ENCODE measurements at regions not wholly inside any gene's neighbourhood (a gene's known extent, or its start where the extent isn't known, plus 50 kb on each side); places are given as distances from the start of the nearest gene placed in this dataset.

DNA sequence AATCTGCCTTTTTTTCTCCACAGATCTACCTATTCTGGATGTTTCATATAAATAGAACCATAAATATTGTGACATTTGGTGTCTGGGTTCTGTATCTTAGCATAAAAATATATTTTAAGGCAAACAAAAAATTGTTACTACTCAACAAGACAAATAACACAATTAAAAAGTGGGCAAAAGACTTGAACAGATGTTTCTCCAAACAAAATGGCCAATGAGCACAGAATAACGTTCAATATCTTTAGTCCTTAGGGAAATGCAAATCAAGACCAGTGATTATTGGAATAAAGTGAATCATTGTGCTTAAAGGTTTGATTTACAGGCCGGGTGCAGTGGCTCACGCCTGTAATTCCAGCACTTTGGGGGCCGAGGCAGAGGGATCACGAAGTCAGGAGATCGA is 1331.3 kb downstream of the AACS start:
- Mint-ChIP-seq H3K27me3 (ENCODE audit: insufficient read depth, low read depth) (peaks cover 3% of the 10 kb centered on the region), H3K4me3 (no peak overlapping the region), H3K36me3 (no peaks in the 10 kb centered on the region), H3K4me1 (no peaks in the 10 kb centered on the region), H3K27ac (no peak overlapping the region), H3K9me3 (peaks cover 14% of the 10 kb centered on the region)
- Histone ChIP-seq H3F3A (ENCODE audit: low read depth) (no peaks in the 10 kb centered on the region), H3K4me1 (no peaks in the 10 kb centered on the region), H3K27ac (no peak overlapping the region), H3K4me3 (no peak overlapping the region), H3K27me3 (no peaks in the 10 kb centered on the region), H2AFZ (replicated peaks) (no peak overlapping the region), H3K9me3 (ENCODE audit: low read depth) (no peaks in the 10 kb centered on the region), H3K4me2 (no peak overlapping the region), H3K79me2 (ENCODE audit: low read depth) (no peaks in the 10 kb centered on the region), H3K9ac (no peak overlapping the region), H4K20me1 (ENCODE audit: low read depth) (no peaks in the 10 kb centered on the region), H3K36me3 (no peaks in the 10 kb centered on the region)
- TF ChIP-seq, protein P1, sequence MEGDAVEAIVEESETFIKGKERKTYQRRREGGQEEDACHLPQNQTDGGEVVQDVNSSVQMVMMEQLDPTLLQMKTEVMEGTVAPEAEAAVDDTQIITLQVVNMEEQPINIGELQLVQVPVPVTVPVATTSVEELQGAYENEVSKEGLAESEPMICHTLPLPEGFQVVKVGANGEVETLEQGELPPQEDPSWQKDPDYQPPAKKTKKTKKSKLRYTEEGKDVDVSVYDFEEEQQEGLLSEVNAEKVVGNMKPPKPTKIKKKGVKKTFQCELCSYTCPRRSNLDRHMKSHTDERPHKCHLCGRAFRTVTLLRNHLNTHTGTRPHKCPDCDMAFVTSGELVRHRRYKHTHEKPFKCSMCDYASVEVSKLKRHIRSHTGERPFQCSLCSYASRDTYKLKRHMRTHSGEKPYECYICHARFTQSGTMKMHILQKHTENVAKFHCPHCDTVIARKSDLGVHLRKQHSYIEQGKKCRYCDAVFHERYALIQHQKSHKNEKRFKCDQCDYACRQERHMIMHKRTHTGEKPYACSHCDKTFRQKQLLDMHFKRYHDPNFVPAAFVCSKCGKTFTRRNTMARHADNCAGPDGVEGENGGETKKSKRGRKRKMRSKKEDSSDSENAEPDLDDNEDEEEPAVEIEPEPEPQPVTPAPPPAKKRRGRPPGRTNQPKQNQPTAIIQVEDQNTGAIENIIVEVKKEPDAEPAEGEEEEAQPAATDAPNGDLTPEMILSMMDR (IDR thresholded peaks at IDR 0.05) = no peak
- no peak for TF ChIP-seq EZH2phosphoT487 (IDR thresholded peaks at IDR 0.05)
- TF ChIP-seq EZH2 (IDR thresholded peaks at IDR 0.05) = no peak
- DNase-seq (ENCODE audit: low spot score) = no peak

DNA sequence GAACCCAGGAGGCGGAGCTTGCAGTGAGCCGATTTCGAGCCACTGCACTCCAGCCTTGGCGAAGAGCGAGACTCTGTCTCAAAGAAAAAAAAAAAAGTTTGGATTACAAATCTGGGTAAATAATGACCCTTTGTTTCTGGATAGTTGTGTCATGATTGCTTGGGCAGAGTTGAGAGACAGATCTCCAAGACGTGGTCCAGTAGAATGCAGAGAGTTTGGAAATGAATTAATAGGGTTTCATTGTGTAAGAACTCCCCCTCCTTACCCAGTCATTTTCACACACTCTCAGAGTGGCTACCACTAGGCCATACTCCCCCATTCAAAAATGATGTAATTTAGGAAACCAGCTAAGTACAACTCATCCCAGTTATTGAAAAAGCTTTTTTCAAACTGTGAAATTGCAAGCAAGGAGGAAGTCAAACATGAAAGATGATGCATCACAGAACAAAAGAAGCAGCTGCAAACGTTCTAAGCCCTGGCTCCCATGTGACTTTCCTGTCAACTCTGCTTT is 1331.9 kb downstream of the AACS start:
- no peak overlapping the region for H2AFZ ChIP-seq (replicated peaks)
- H3K9ac ChIP-seq = no peak overlapping the region
- no peak overlapping the region for H3K4me3 ChIP-seq
- H3K79me2 ChIP-seq (ENCODE audit: low read depth) = no peaks in the 10 kb centered on the region
- H3K36me3 ChIP-seq = no peaks in the 10 kb centered on the region
- H3F3A ChIP-seq (ENCODE audit: low read depth) = no peaks in the 10 kb centered on the region
- Mint-ChIP-seq H3K36me3 (no peaks in the 10 kb centered on the region), H3K27ac (no peak overlapping the region), H3K4me3 (no peak overlapping the region), H3K27me3 (ENCODE audit: insufficient read depth, low read depth) (peaks cover 3% of the 10 kb centered on the region), H3K9me3 (peaks cover 14% of the 10 kb centered on the region), H3K4me1 (no peaks in the 10 kb centered on the region)
- TF ChIP-seq, protein P1 (IDR thresholded peaks at IDR 0.05) = no peak
- TF ChIP-seq EZH2 (IDR thresholded peaks at IDR 0.05) = no peak
- no peak for TF ChIP-seq EZH2phosphoT487 (IDR thresholded peaks at IDR 0.05)
- no peak overlapping the region for H3K4me2 ChIP-seq
- no peaks in the 10 kb centered on the region for H3K9me3 ChIP-seq (ENCODE audit: low read depth)
- H3K4me1 ChIP-seq = no peaks in the 10 kb centered on the region
- H4K20me1 ChIP-seq (ENCODE audit: low read depth) = no peaks in the 10 kb centered on the region
- no peak overlapping the region for H3K27ac ChIP-seq
- H3K27me3 ChIP-seq = no peaks in the 10 kb centered on the region
- no peak for DNase-seq (ENCODE audit: low spot score)

DNA sequence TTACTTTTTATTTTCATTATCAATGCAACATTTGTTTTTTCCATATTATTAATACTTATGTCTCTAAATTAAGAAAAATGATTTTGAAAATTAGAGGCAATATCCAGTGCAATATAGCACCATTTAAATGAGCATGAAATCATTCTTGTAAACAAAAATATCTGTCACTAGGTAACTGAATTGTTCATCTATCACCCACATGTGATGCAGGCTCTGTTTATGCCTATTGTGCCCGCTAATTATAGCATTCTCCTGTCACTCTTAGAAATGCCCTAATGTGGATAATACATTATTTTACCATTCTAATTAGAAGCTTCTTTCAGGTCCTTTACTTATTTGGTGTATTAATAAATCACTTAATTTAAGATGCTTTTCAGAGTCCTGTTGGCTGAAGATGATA is 1332.4 kb downstream of the AACS start:
- Histone ChIP-seq H2AFZ (replicated peaks) (no peak overlapping the region), H3K27me3 (no peaks in the 10 kb centered on the region), H3K4me2 (no peak overlapping the region), H3K4me1 (no peaks in the 10 kb centered on the region), H3K79me2 (ENCODE audit: low read depth) (no peaks in the 10 kb centered on the region), H3K4me3 (no peak overlapping the region), H3K9ac (no peak overlapping the region), H3K36me3 (no peaks in the 10 kb centered on the region), H3K27ac (no peak overlapping the region), H4K20me1 (ENCODE audit: low read depth) (no peaks in the 10 kb centered on the region), H3F3A (ENCODE audit: low read depth) (no peaks in the 10 kb centered on the region), H3K9me3 (ENCODE audit: low read depth) (no peaks in the 10 kb centered on the region)
- no peak overlapping the region for H3K4me3 Mint-ChIP-seq
- DNase-seq (ENCODE audit: low spot score) = no peak
- peaks cover 14% of the 10 kb centered on the region for H3K9me3 Mint-ChIP-seq
- TF ChIP-seq, protein P1 (IDR thresholded peaks at IDR 0.05) = no peak
- TF ChIP-seq EZH2 (IDR thresholded peaks at IDR 0.05) (no peak), EZH2phosphoT487 (IDR thresholded peaks at IDR 0.05) (no peak)
- H3K36me3 Mint-ChIP-seq = no peaks in the 10 kb centered on the region
- H3K27me3 Mint-ChIP-seq (ENCODE audit: insufficient read depth, low read depth) = peaks cover 3% of the 10 kb centered on the region
- H3K4me1 Mint-ChIP-seq = no peaks in the 10 kb centered on the region
- no peak overlapping the region for H3K27ac Mint-ChIP-seq
